ENCODE measurements at regions not wholly inside any gene's neighbourhood (a gene's known extent, or its start where the extent isn't known, plus 50 kb on each side); places are given as distances from the start of the nearest gene placed in this dataset.

- no peak for DNase-seq (ENCODE audit: low read depth)
Measured at GRCh38 chr22:48557473-48557872, 1270.2 kb downstream of the BRD1 start.

GRCh38 chr22:48556751-48557150, 1270.9 kb downstream of the BRD1 start:
- no peak for DNase-seq (ENCODE audit: low read depth)

- no peak for DNase-seq (ENCODE audit: low read depth)
Measured at GRCh38 chr22:48556222-48556621, 1271.5 kb downstream of the BRD1 start.

GRCh38 chr22:48555606-48556005, 1272.1 kb downstream of the BRD1 start:
- no peak for DNase-seq (ENCODE audit: low read depth)

- no peak for DNase-seq (ENCODE audit: low read depth)
Measured at GRCh38 chr22:48554893-48555572, 1272.6 kb downstream of the BRD1 start.

- no peak for DNase-seq (ENCODE audit: low read depth)
Measured at GRCh38 chr22:48553694-48554308, 1273.9 kb downstream of the BRD1 start.

- DNase-seq (ENCODE audit: low read depth): no peak
Measured at GRCh38 chr22:48553119-48553518, 1274.6 kb downstream of the BRD1 start.

- no peak for DNase-seq (ENCODE audit: low read depth)
Measured at GRCh38 chr22:48551716-48552268, 1275.9 kb downstream of the BRD1 start.

GRCh38 chr22:48551061-48551460, 1276.6 kb downstream of the BRD1 start:
- no peak for DNase-seq (ENCODE audit: low read depth)

- DNase-seq (ENCODE audit: low read depth): no peak
Measured at GRCh38 chr22:48548391-48548790, 1279.3 kb downstream of the BRD1 start.

- no peak for DNase-seq (ENCODE audit: low read depth)
Measured at GRCh38 chr22:48547971-48548370, 1279.7 kb downstream of the BRD1 start.

- no peak for DNase-seq (ENCODE audit: low read depth)
Measured at GRCh38 chr22:48546653-48547424, 1280.8 kb downstream of the BRD1 start.

- DNase-seq (ENCODE audit: low read depth): no peak
Measured at GRCh38 chr22:48545987-48546386, 1281.7 kb downstream of the BRD1 start.

- DNase-seq (ENCODE audit: low read depth): no peak
Measured at GRCh38 chr22:48541401-48542098, 1286.1 kb downstream of the BRD1 start.

GRCh38 chr22:48539261-48539660, 1288.4 kb downstream of the BRD1 start:
- DNase-seq (ENCODE audit: low read depth): no peak

- DNase-seq (ENCODE audit: low read depth): no peak
Measured at GRCh38 chr22:48538291-48538820, 1289.3 kb downstream of the BRD1 start.

- no peak for DNase-seq (ENCODE audit: low read depth)
Measured at GRCh38 chr22:48537343-48537680, 1290.4 kb downstream of the BRD1 start.

- DNase-seq (ENCODE audit: low read depth): peak; percentile 1
Measured at GRCh38 chr22:48536541-48537342, 1290.9 kb downstream of the BRD1 start.

- no peak for DNase-seq (ENCODE audit: low read depth)
Measured at GRCh38 chr22:48535868-48536540, 1291.7 kb downstream of the BRD1 start.

GRCh38 chr22:48534395-48534958, 1293.2 kb downstream of the BRD1 start:
- no peak for DNase-seq (ENCODE audit: low read depth)

Data from GM04503 (cell line).